Thymus (tissue), 11 donors: ENCODE measurements at regions not wholly inside any gene's neighbourhood (a gene's known extent, or its start where the extent isn't known, plus 50 kb on each side); places are given as distances from the start of the nearest gene placed in this dataset.

Source experiments
- DNase-seq, 9 donors: peaks; one replicate each; pipeline ENCODE4 v3.0.0-alpha.2; 2013; ENCODE audit warnings: low spot score in 9 of 9, low read depth in 6 of 9, missing footprints in 1 of 9
- H3K27ac ChIP-seq, 2 donors: one replicate each; pipeline ENCODE4 v1.5.1; 2013; ENCODE audit warnings: control low read depth in 1 of 2, low read depth in 1 of 2, low read length in 1 of 2, mild to moderate bottlenecking in 1 of 2, moderate library complexity in 1 of 2
- H3K27me3 ChIP-seq, 2 donors: one replicate each; pipeline ENCODE4 v1.5.1; 2013; ENCODE audit warnings: low read length in 1 of 2; ENCODE audit not compliant: control insufficient read depth in 2 of 2, insufficient read depth in 1 of 2
- H3K36me3 ChIP-seq, 2 donors: one replicate each; pipeline ENCODE4 v1.5.1; 2013; ENCODE audit warnings: low read length in 1 of 2, mild to moderate bottlenecking in 1 of 2, moderate library complexity in 1 of 2; ENCODE audit not compliant: control insufficient read depth in 2 of 2, insufficient read depth in 2 of 2
- H3K4me1 ChIP-seq, 2 donors: one replicate each; pipeline ENCODE4 v1.5.1; 2013; ENCODE audit warnings: low read length in 2 of 2; ENCODE audit not compliant: control insufficient read depth in 2 of 2, insufficient read depth in 2 of 2
- H3K4me3 ChIP-seq, 2 donors: one replicate each; pipeline ENCODE4 v1.5.1; 2013; ENCODE audit warnings: low read length in 2 of 2, control low read depth in 1 of 2, mild to moderate bottlenecking in 1 of 2
- H3K9me3 ChIP-seq, 2 donors: one replicate each; pipeline ENCODE4 v1.5.1; 2013; ENCODE audit warnings: low read length in 1 of 2, mild to moderate bottlenecking in 1 of 2; ENCODE audit not compliant: control insufficient read depth in 2 of 2, insufficient read depth in 1 of 2
- WGBS: extraction: QIAGEN DNeasy Blood & Tissue Kit; methylation state at CpG from one replicate; pipeline ENCODE4 v1.1.7; 2013; 5-methylcytosine and 5-hydroxymethylcytosine counted together
- donor health status: healthy.

DNA sequence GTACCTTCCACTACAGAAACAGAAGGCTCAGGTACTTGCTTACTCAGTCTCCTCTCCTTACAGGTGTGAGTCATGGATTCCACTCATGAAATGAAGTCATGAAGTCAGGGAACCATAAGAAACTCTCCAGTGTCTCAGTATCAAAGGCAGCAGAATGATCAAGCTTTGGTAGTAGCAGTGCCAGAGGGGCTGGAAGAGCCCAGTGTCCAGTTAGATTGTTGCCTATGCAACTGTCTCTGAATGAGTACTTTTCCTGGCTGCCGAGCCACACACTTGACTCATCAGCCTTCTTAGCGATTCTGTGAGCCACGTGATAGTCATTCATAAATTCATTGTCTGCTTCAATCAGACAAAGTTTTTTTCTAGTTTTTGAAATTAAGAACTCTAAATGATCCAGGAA, 52.2 kb upstream of the DTNBP1 start:
- 97% methylated on average over 3 of the region's 3 CpGs for WGBS
- H3K9me3 ChIP-seq: no peaks in the 10 kb centered on the region
- no peaks in the 10 kb centered on the region for H3K4me1 ChIP-seq

DNA sequence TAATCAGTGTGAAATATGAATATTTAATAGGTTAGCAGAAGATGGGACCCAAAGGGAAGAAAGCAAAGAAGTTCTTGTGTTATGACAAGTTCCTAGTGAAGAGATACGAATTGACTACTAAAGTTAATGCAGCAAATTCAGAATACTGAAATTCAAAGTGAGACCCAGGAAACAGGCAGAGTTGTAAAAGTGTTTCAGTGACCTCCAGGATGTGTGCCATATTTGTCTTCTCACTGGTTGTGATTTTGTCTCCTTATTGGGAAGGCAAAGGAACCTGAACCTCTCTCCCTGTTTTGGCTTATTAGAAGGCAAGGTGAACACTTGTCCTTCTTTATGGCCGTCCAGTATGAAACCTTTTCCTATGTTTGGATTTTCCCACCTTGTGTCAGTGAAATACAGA, 51.8 kb upstream of the DTNBP1 start:
- H3K27me3 ChIP-seq: no peaks in the 10 kb centered on the region
- WGBS: 97% methylated on average over 2 of the region's 2 CpGs
- no peak overlapping the region for H3K4me3 ChIP-seq
- H3K36me3 ChIP-seq: no peaks in the 10 kb centered on the region
- H3K9me3 ChIP-seq: no peaks in the 10 kb centered on the region
- H3K4me1 ChIP-seq: no peaks in the 10 kb centered on the region
- no peak for DNase-seq
- no peak overlapping the region for H3K27ac ChIP-seq

More for the DNA sequence above, 52.2 kb upstream of the DTNBP1 start:
- Histone ChIP-seq H3K36me3 (no peaks in the 10 kb centered on the region), H3K27ac (no peak overlapping the region), H3K4me3 (no peak overlapping the region), H3K27me3 (no peaks in the 10 kb centered on the region)
- DNase-seq: no peak

DNA sequence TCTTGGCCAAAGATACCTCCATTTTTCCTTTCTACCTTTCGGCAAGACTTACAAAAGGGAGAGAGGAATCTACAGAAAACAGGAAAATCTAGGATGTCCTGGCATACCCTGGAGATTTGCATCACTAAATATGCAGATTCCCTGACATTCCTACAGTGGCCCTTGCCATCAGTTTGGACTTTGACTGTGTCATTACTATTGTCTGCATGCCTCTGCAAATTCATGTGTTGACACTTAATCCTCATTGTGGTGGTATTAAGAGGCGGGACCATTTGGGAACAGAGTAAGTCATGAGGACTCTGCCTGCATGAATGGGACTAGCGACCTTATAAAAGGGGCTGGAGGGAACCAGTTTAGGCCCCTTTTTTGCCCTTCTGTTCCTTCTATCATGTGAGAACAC, 50.5 kb upstream of the DTNBP1 start:
- no peaks in the 10 kb centered on the region for H3K9me3 ChIP-seq
- no peak overlapping the region for H3K4me3 ChIP-seq
- no peaks in the 10 kb centered on the region for H3K4me1 ChIP-seq
- 80% methylated on average over 3 of the region's 3 CpGs for WGBS
- DNase-seq: no peak
- no peaks in the 10 kb centered on the region for H3K27me3 ChIP-seq
- no peaks in the 10 kb centered on the region for H3K36me3 ChIP-seq
- no peak overlapping the region for H3K27ac ChIP-seq

DNA sequence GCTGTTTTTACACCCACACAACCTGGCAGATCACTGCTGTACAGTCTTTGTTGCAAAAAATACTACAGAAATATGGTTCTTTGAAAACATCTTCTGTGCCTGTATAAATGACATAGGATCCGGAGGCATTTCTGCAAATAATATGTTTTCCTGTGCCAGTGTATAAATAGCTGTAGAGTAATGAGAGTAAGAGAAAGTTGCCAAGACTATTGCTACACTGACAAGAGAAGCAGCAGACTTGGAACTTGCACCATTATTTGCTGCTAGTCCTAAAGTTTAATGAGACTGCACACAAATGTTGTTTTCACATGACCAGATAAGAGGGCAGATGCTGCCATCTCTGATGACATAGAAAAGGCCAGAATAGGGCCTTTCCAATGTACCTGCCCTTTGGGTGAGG, 50.0 kb upstream of the DTNBP1 start:
- Histone ChIP-seq H3K36me3 (no peaks in the 10 kb centered on the region), H3K27ac (no peak overlapping the region), H3K27me3 (no peaks in the 10 kb centered on the region), H3K4me1 (no peaks in the 10 kb centered on the region), H3K4me3 (no peak overlapping the region), H3K9me3 (no peaks in the 10 kb centered on the region)
- DNase-seq: no peak
- WGBS: 94% methylated on average over 1 of the region's 1 CpG
